Ascending aorta (tissue), 2 donors: ENCODE measurements at regions not wholly inside any gene's neighbourhood (a gene's known extent, or its start where the extent isn't known, plus 50 kb on each side); places are given as distances from the start of the nearest gene placed in this dataset.

ENCODE experiments used
- DNase-seq, 2 donors: peaks; one replicate each; pipeline ENCODE4 v3.0.0-alpha.2; 2019; ENCODE audit warnings: low spot score in 2 of 2
- H3K27ac ChIP-seq, 2 donors: fragments of 200-600 bp; sonication (generic); one replicate each; pipeline ENCODE4 v1.5.1; 2016 to 2017; ENCODE audit warnings: mild to moderate bottlenecking in 1 of 2
- H3K27me3 ChIP-seq: fragments of 200-600 bp; sonication (generic); one replicate; pipeline ENCODE4 v1.5.1; 2017
- H3K36me3 ChIP-seq, 2 donors: fragments of 200-600 bp; sonication (generic); one replicate each; pipeline ENCODE4 v1.5.1; 2016
- H3K4me1 ChIP-seq, 2 donors: fragments of 200-600 bp; sonication (generic); one replicate each; pipeline ENCODE4 v1.5.1; 2016 to 2017; ENCODE audit warnings: mild to moderate bottlenecking in 1 of 2
- H3K4me3 ChIP-seq, 2 donors: fragments of 200-600 bp; sonication (generic); one replicate each; pipeline ENCODE4 v1.5.1; 2016 to 2017; ENCODE audit warnings: mild to moderate bottlenecking in 1 of 2
- H3K9me3 ChIP-seq, 2 donors: fragments of 200-600 bp; sonication (generic); one replicate each; pipeline ENCODE4 v1.5.1; 2016
- intact Hi-C: fragments of 100-400 bp; cut with DNase I; formaldehyde crosslinking; loops from one replicate; pipeline ENCODE4 v1.15.1; 2023
- TF ChIP-seq, protein P1 (sequence below), 3 experiments: fragments of 200-600 bp in 2 of 3; fragments of 450-650 bp in 1 of 3; sonication (generic) in 2 of 3; IDR thresholded peaks; one replicate each; pipeline ENCODE4 v1.5.1; 2016 to 2019; ENCODE audit warnings: antibody characterized with exemption in 3 of 3, mild to moderate bottlenecking in 1 of 3, moderate library complexity in 1 of 3

DNA sequence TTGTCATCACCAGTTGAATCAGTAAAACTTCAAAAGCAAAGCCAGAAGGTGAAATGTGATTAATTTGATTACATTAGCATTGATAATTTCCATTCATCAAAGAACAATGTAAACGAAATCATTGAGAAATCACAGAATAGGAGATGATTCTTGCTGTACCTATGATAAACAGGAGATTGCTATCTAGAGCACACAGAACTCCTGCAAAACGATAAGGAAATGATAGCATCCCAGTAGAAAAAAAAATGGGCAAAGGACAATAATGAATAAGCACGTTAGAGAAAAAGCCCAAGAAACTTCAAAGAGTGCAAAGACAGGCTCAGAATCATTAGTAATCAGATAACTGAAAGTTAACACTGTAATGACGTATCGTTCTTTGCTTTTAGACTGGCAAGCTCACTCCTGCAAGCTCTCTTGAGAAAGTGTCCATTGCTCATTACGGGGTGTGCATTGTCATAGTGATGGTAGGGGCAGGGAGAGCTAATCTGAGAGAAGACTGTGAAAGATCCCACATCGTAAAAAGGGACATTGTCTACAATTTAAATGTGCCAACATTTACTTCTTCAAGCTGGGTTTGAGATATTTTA, 143.6 kb downstream of the SPP2 start:
- TF ChIP-seq, protein P1, sequence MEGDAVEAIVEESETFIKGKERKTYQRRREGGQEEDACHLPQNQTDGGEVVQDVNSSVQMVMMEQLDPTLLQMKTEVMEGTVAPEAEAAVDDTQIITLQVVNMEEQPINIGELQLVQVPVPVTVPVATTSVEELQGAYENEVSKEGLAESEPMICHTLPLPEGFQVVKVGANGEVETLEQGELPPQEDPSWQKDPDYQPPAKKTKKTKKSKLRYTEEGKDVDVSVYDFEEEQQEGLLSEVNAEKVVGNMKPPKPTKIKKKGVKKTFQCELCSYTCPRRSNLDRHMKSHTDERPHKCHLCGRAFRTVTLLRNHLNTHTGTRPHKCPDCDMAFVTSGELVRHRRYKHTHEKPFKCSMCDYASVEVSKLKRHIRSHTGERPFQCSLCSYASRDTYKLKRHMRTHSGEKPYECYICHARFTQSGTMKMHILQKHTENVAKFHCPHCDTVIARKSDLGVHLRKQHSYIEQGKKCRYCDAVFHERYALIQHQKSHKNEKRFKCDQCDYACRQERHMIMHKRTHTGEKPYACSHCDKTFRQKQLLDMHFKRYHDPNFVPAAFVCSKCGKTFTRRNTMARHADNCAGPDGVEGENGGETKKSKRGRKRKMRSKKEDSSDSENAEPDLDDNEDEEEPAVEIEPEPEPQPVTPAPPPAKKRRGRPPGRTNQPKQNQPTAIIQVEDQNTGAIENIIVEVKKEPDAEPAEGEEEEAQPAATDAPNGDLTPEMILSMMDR (IDR thresholded peaks at IDR 0.05) = no peak
- H3K27ac ChIP-seq = no peak overlapping the region
- H3K27me3 ChIP-seq = no peaks in the 10 kb centered on the region
- no peaks in the 10 kb centered on the region for H3K36me3 ChIP-seq
- no peak overlapping the region for H3K4me3 ChIP-seq
- no peaks in the 10 kb centered on the region for H3K4me1 ChIP-seq
- intact Hi-C loops = no loop called here
- no peak for DNase-seq
- no peaks in the 10 kb centered on the region for H3K9me3 ChIP-seq

DNA sequence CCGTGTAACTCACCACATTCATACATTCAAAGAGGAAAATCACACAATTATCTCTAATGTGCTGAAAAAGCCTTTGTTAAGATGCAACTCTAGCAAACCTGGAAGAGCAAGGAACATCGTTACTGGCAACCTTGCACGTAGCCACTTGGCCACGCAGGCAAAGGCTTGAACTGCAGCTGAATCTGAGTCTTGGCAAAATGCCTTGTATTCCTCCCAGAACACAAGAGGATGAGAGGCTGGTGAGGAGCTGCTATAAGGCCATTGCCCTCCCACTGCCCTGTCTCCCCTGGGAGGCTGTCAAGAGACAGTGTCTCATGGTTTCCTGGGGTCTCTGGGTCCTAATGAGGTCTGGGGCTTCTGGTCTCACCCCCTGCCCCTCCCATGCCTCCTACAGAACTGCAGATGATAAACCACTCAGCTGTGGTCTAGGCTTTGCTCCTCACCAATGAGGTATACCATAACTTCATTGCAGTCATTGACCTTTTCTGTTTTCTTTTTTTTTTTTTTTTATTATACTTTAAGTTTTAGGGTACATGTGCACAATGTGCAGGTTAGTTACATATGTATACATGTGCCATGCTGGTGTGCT, 141.4 kb downstream of the SPP2 start:
- Histone ChIP-seq H3K27me3 (no peaks in the 10 kb centered on the region), H3K4me3 (no peak overlapping the region), H3K27ac (no peak overlapping the region), H3K36me3 (no peaks in the 10 kb centered on the region), H3K9me3 (no peaks in the 10 kb centered on the region), H3K4me1 (no peaks in the 10 kb centered on the region)
- DNase-seq = no peak
- TF ChIP-seq, protein P1 (IDR thresholded peaks at IDR 0.05) = no peak
- intact Hi-C loops = no loop called here

DNA sequence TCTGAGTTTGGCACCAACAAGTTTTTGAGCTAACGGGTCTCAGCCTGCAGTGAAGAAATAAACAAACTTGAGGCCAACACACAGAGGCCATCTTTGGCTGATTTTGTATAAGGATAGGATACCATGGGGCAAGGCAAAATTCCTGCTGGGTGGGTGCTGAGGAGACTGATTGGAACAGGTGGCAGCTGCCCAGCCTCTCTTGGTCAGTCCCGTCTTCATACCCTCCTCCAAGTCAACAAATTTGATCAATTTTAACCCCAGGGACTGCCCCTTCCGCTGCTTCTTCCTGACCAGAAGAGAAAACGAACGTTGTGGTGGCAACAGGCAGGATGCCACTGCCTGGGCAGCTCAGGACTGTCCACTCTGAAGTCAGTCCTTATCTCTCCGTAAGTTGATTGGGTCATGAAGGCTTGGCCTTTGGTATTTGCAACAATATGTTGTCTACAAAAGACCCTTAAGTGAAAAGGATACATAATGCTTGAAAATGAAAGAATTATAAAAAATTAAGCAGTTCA, 139.3 kb downstream of the SPP2 start:
- DNase-seq = no peak
- no peaks in the 10 kb centered on the region for H3K9me3 ChIP-seq
- intact Hi-C loops = no loop called here
- TF ChIP-seq, protein P1 (IDR thresholded peaks at IDR 0.05) = no peak
- no peak overlapping the region for H3K4me3 ChIP-seq
- H3K27me3 ChIP-seq = no peaks in the 10 kb centered on the region
- no peaks in the 10 kb centered on the region for H3K4me1 ChIP-seq
- no peaks in the 10 kb centered on the region for H3K36me3 ChIP-seq
- H3K27ac ChIP-seq = no peak overlapping the region

DNA sequence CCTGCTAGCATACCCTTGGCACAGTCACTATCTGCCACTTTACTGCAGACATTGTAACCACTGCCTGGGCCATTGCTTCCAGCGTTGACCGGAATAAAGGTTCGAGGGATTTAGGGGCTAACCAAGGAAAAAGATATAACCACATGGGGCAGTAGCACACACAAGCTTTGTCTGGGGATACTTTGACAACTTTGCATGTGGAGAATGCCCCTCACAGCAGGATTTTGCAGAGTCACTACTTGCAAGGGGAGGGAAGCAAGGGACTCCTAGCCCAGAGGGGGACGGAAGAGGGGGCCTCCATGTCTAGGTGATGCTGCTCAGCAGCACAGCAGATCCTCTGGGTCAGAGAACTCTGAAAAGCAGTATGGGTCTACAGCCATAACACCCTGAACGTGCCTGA, 138.7 kb downstream of the SPP2 start:
- Histone ChIP-seq H3K9me3 (no peaks in the 10 kb centered on the region), H3K4me1 (no peaks in the 10 kb centered on the region), H3K36me3 (no peaks in the 10 kb centered on the region), H3K27ac (no peak overlapping the region), H3K4me3 (no peak overlapping the region), H3K27me3 (no peaks in the 10 kb centered on the region)
- intact Hi-C loops = no loop called here
- TF ChIP-seq, protein P1 (IDR thresholded peaks at IDR 0.05) = no peak
- DNase-seq = no peak

DNA sequence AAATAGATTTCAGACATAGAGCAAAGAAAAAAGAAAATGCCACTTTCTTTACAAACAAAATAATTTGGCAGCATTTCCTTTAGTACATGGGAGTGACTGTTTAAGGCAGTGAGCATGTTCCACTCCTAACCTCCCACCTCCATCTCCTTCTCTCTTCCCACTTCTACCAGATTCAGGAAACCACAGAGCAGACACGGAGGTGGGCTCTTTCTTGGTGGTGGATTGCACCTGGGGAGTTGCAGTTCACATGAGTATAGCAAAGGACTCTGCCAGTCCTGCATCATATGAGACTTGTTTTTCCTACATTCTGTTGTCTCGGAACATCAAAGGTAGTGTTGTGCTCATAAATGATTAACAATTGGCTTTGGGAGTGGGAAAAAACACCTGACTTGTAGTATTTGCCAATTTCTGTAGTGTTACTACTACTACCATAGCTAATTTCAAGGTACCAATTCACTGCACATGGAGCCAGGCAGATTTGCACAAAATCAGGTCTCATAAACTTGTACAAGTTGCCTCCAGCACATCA, 137.2 kb downstream of the SPP2 start:
- no peak for DNase-seq
- no peaks in the 10 kb centered on the region for H3K36me3 ChIP-seq
- TF ChIP-seq, protein P1 (IDR thresholded peaks at IDR 0.05) = no peak
- no peaks in the 10 kb centered on the region for H3K9me3 ChIP-seq
- no peaks in the 10 kb centered on the region for H3K4me1 ChIP-seq
- H3K27ac ChIP-seq = no peak overlapping the region
- H3K27me3 ChIP-seq = no peaks in the 10 kb centered on the region
- intact Hi-C loops = no loop called here
- H3K4me3 ChIP-seq = no peak overlapping the region
